BJ (cell line): ENCODE measurements at regions not wholly inside any gene's neighbourhood (a gene's known extent, or its start where the extent isn't known, plus 50 kb on each side); places are given as distances from the start of the nearest gene placed in this dataset.

Experiments used
- CTCF ChIA-PET: fragments of 350-600 bp; formaldehyde crosslinking; extraction: SDS; loops from one replicate; lab custom pipeline; 2021; ENCODE audit warnings: antibody characterized with exemption, inconsistent platforms; lab: Yijun Ruan, JAX
- POLR2A ChIA-PET: fragments of 300-600 bp; sonication (Branson Sonifier 250); formaldehyde crosslinking; extraction: SDS; loops from one replicate; lab custom pipeline; 2021; ENCODE audit warnings: antibody characterized with exemption; lab: Charles Lee
- DNase-seq: peaks from one replicate; pipeline ENCODE4 v3.0.0-alpha.2; 2011; ENCODE audit warnings: low read depth
- H3K27me3 ChIP-seq: 2 replicates; pipeline ENCODE4 v1.6.0; 2011; ENCODE audit warnings: low read length; ENCODE audit not compliant: control insufficient read depth, insufficient read depth
- H3K36me3 ChIP-seq: 2 replicates; pipeline ENCODE4 v1.5.1; 2011; ENCODE audit warnings: low read length; ENCODE audit not compliant: control insufficient read depth, insufficient read depth
- H3K4me3 ChIP-seq: 2 replicates; pipeline ENCODE4 v1.5.1; 2011; ENCODE audit warnings: low read depth, mild to moderate bottlenecking, control low read depth, low read length
- CTCF ChIP-seq: IDR thresholded peaks from 2 replicates; pipeline ENCODE4 v1.5.1; 2011; ENCODE audit warnings: low read depth, mild to moderate bottlenecking, control low read depth, inconsistent platforms, low read length, moderate library complexity; ENCODE audit not compliant: insufficient read depth

- no peak for DNase-seq
- Histone ChIP-seq H3K27me3 (no peaks in the 10 kb centered on the region), H3K4me3 (no peak overlapping the region), H3K36me3 (no peaks in the 10 kb centered on the region)
- TF ChIP-seq CTCF: no peak
- ChIA-PET CTCF (interaction anchor here (0.9 kb wide), 1 partner anchor 11 kb away, joined by 3 read pairs; no protein-coding TSS in a partner anchor), POLR2A (no interaction called here)
Measured at GRCh38 chr7:41174521-41174920, 528.4 kb downstream of the INHBA start.

GRCh38 chr7:41170466-41170865 is 532.4 kb downstream of the INHBA start:
- no peak for DNase-seq
- Histone ChIP-seq H3K36me3 (no peaks in the 10 kb centered on the region), H3K27me3 (no peaks in the 10 kb centered on the region), H3K4me3 (no peak overlapping the region)
- CTCF ChIA-PET: no interaction called here
- TF ChIP-seq CTCF: no peak
- POLR2A ChIA-PET: no interaction called here

- DNase-seq: no peak
- TF ChIP-seq CTCF: no peak
- Histone ChIP-seq H3K27me3 (no peaks in the 10 kb centered on the region), H3K4me3 (no peak overlapping the region), H3K36me3 (no peaks in the 10 kb centered on the region)
- POLR2A ChIA-PET: no interaction called here
- CTCF ChIA-PET: no interaction called here
Measured at GRCh38 chr7:41169317-41169716, 533.6 kb downstream of the INHBA start.

- ChIA-PET POLR2A (no interaction called here), CTCF (no interaction called here)
- Histone ChIP-seq H3K27me3 (no peaks in the 10 kb centered on the region), H3K4me3 (no peak overlapping the region), H3K36me3 (no peaks in the 10 kb centered on the region)
- DNase-seq: no peak
- TF ChIP-seq CTCF: no peak
Measured at GRCh38 chr7:41167836-41168235, 535.1 kb downstream of the INHBA start.

- Histone ChIP-seq H3K4me3 (no peak overlapping the region), H3K36me3 (no peaks in the 10 kb centered on the region), H3K27me3 (no peaks in the 10 kb centered on the region)
- POLR2A ChIA-PET: no interaction called here
- peak; percentile 52 for DNase-seq
- TF ChIP-seq CTCF: no peak
- CTCF ChIA-PET: interaction anchor here (1.5 to 1.6 kb wide), 2 partner anchors 126 to 528 kb away, joined by 3 to 4 read pairs; no protein-coding TSS in a partner anchor
Measured at GRCh38 chr7:41164440-41164839, 538.5 kb downstream of the INHBA start.
